GM12873 (cell line): ENCODE measurements at regions not wholly inside any gene's neighbourhood (a gene's known extent, or its start where the extent isn't known, plus 50 kb on each side); places are given as distances from the start of the nearest gene placed in this dataset.

Experiments
- TF ChIP-seq, protein P1 (sequence below): IDR thresholded peaks from 2 replicates; pipeline ENCODE4 v1.5.1; 2012; ENCODE audit warnings: low read depth, mild to moderate bottlenecking, moderate library complexity, low read length, control low read depth; ENCODE audit not compliant: insufficient read depth; ENCODE audit errors: missing control alignments

DNA sequence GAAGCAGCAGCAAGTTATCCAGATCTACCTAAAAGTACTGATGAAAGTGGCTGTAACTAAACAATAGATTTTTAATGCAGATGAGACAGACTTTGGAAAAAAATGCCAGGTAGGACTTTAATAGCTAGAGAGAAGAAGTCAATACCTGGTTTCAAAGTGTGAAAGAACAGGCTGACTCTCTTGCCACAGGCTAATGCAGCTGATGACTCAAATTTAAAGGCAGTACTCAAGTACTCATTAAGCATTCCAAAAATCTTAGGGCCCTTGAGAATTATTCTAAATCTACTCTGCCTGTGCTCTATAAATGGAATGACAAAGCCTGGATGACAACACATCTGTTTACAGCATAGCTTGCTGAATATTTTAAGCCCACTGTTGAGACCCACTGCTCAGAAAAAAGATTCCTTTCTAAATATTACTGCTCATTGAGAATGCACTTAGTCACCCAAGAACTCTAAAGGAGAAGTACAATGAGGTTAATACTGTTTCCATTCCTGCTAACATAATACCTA lies 68.6 kb upstream of the SYT1 start:
- TF ChIP-seq, protein P1, sequence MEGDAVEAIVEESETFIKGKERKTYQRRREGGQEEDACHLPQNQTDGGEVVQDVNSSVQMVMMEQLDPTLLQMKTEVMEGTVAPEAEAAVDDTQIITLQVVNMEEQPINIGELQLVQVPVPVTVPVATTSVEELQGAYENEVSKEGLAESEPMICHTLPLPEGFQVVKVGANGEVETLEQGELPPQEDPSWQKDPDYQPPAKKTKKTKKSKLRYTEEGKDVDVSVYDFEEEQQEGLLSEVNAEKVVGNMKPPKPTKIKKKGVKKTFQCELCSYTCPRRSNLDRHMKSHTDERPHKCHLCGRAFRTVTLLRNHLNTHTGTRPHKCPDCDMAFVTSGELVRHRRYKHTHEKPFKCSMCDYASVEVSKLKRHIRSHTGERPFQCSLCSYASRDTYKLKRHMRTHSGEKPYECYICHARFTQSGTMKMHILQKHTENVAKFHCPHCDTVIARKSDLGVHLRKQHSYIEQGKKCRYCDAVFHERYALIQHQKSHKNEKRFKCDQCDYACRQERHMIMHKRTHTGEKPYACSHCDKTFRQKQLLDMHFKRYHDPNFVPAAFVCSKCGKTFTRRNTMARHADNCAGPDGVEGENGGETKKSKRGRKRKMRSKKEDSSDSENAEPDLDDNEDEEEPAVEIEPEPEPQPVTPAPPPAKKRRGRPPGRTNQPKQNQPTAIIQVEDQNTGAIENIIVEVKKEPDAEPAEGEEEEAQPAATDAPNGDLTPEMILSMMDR, result no peak

DNA sequence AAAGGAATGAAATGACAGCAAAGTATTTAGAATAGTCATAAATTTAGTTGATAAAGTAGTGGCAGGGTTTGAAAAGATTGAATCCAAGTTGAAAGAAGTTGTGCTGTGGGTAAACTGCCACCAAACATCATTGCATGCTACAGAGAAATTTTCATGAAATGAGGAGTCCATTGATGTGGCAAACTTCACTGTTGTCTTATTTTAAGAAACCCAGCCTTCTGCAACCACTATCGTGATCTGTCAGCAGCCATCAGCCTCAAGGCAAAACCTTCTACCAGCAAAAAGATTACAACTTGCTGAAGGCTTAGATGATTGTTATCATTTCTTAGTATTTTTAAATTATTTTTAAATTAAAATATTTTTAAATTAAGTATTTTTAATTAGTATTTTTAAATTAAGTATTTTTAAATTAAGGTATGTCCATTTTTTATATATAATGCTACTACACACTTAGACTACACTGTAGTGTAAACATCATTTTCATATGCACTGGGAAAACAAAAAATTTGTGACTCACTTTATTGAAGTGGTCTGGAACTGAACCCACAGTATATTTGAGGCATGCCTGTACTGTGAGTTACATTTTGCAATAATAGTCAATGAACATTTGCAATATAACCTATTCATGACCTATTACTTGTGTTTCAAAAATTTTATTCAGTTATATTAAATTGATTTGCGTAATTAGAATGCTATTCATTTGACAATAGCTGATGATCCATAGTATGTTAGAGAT lies 67.2 kb upstream of the SYT1 start:
- TF ChIP-seq, protein P1, result no peak

DNA sequence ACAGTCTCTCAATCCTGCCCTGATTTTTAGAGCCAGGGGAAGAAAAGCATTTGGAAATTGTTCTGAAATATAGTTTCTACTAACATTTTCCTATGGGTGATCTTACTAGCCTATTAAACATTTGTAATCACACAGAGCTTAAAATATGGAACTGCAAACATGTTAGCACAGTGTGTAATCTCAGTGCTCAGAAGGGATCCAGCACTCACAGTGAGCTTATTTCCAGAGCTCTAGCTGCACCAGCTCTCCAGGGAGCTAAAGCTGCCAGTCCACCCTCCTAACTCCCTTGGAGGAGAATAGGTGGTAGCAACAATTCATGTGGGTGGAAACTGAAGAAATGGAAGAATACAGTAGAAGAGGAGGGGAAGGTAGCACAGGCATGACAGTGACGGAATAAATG lies 64.9 kb upstream of the SYT1 start:
- TF ChIP-seq, protein P1, result no peak

DNA sequence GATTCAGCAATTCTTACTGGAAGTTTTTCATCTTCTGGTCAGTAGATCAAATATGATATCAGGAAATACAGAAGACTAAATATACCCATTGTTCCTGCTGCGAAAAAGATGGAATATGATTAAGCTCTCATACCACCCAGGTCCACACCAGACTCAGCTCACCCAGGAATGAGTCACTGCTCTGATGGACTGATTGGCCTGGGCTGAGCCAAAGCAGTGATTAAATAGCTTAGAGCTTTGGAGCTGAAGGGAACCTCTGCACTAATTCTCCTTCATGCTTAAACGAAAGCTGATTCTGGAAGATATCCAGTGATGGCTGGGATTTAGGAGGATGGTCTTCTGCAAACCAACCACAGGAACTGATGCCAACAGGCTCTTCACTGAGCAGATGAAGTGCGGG lies 62.0 kb upstream of the SYT1 start:
- TF ChIP-seq, protein P1, result no peak

DNA sequence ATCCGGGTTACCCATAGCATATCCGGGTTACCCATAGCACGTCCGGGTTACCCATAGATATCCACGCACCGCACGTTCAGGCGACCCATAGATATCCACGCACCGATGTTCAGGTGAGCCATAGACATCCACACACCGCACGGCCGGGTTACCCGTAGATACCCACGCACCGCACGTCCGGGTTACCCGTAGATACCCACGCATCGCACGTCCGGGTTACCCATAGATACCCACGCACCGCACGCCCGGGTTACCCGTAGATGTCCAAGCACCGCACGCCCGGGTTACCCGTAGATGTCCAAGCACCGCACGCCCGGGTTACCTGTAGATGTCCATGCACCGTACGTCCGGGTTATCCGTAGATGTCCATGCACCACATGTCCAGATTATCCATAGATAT lies 60.3 kb upstream of the SYT1 start:
- TF ChIP-seq, protein P1, result no peak
